ENCODE measurements at regions not wholly inside any gene's neighbourhood (a gene's known extent, or its start where the extent isn't known, plus 50 kb on each side); places are given as distances from the start of the nearest gene placed in this dataset.

DNA sequence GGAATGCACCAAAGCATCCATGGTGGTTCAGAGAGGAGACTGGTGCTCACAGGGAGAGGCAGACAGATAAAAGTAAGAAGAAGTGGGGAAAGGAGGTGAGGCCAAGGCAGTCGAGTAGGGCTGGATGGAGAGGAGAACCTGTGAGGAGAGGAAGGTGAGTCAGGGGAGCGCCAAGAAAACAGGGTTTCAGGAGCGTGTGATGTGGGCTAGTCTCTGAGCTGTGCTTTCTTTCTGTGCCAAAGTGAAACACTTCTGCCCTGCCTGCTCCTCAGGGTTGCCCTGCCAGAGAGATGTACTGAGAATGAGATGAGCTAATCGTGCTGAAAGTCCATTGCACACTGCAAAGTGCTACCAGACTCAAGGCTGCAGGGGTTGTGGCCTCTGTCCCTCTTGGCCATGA, 310.7 kb upstream of the CCL2 start:
- H3K9me1 ChIP-seq (replicated peaks; ENCODE audit: control insufficient read depth, extremely low read depth, insufficient read depth, low read length): no peaks in the 10 kb centered on the region
- no peaks in the 10 kb centered on the region for H4K20me1 ChIP-seq (replicated peaks; ENCODE audit: control insufficient read depth, extremely low read depth, insufficient read depth, low read length)
- H3K36me3 ChIP-seq (ENCODE audit: control insufficient read depth in 2 of 2, extremely low read depth in 1 of 2, insufficient read depth in 2 of 2, low read length in 2 of 2): no peaks in the 10 kb centered on the region
- FAIRE-seq (no peak), DNase-seq (ENCODE audit: low read depth, low spot score) (no peak)
- dilution Hi-C loops (cut with MboI; ENCODE audit: extremely low pct_ligation_motif_present, low sequenced_read_pairs): no loop called here
- intact Hi-C loops (cut with micrococcal nuclease): no loop called here
- H3K4me1 ChIP-seq (ENCODE audit: control insufficient read depth, extremely low read depth, insufficient read depth, low read length): no peaks in the 10 kb centered on the region
- no peak overlapping the region for H3K4me2 ChIP-seq (ENCODE audit: insufficient read depth, low read length)
- ChIA-PET POLR2A (no interaction called here), CTCF (no interaction called here)
- H3K4me3 ChIP-seq (replicated peaks in 1 of 3; ENCODE audit: insufficient read depth in 1 of 3, low read depth in 1 of 3, low read length in 3 of 3): no peak overlapping the region
- TF ChIP-seq, protein P1, sequence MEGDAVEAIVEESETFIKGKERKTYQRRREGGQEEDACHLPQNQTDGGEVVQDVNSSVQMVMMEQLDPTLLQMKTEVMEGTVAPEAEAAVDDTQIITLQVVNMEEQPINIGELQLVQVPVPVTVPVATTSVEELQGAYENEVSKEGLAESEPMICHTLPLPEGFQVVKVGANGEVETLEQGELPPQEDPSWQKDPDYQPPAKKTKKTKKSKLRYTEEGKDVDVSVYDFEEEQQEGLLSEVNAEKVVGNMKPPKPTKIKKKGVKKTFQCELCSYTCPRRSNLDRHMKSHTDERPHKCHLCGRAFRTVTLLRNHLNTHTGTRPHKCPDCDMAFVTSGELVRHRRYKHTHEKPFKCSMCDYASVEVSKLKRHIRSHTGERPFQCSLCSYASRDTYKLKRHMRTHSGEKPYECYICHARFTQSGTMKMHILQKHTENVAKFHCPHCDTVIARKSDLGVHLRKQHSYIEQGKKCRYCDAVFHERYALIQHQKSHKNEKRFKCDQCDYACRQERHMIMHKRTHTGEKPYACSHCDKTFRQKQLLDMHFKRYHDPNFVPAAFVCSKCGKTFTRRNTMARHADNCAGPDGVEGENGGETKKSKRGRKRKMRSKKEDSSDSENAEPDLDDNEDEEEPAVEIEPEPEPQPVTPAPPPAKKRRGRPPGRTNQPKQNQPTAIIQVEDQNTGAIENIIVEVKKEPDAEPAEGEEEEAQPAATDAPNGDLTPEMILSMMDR (IDR thresholded peaks at IDR 0.05; ENCODE audit: extremely low read depth in 1 of 2, insufficient read depth in 1 of 2, low read depth in 1 of 2, low read length in 2 of 2): no peak
- TF ChIP-seq GATA2 (IDR thresholded peaks at IDR 0.05; ENCODE audit: insufficient read depth, insufficient read length, low read depth, low read length) (no peak), POLR2A (IDR thresholded peaks at IDR 0.05; ENCODE audit: low read depth, low read length) (no peak), JUN (IDR thresholded peaks at IDR 0.05; ENCODE audit: borderline replicate concordance, insufficient read depth, insufficient read length, low read depth) (no peak), EZH2 (IDR thresholded peaks at IDR 0.05; ENCODE audit: borderline replicate concordance, low read depth, low read length, severe bottlenecking) (no peak), POLR2AphosphoS5 (IDR thresholded peaks at IDR 0.05; ENCODE audit: insufficient read depth, low read depth, low read length) (no peak), MYC (IDR thresholded peaks at IDR 0.05; ENCODE audit: low read depth, low read length) (no peak), FOS (IDR thresholded peaks at IDR 0.05; ENCODE audit: borderline replicate concordance, insufficient read depth, low read length) (no peak)
- TF ChIP-seq, protein P2, sequence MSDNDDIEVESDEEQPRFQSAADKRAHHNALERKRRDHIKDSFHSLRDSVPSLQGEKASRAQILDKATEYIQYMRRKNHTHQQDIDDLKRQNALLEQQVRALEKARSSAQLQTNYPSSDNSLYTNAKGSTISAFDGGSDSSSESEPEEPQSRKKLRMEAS (IDR thresholded peaks at IDR 0.05; ENCODE audit: insufficient read depth, insufficient read length): no peak
- H3K9ac ChIP-seq (replicated peaks; ENCODE audit: extremely low read depth, insufficient read depth, low read length): no peak overlapping the region
- BruUV-seq (replicated peaks): no TSS peak
- no peaks in the 10 kb centered on the region for H3K79me2 ChIP-seq (ENCODE audit: control insufficient read depth, insufficient read depth, low read length)
- H3K27me3 ChIP-seq (ENCODE audit: control insufficient read depth in 2 of 2, insufficient read depth in 2 of 2, low read length in 2 of 2): no peaks in the 10 kb centered on the region
- no peak overlapping the region for H2AFZ ChIP-seq (ENCODE audit: low read depth, low read length)
- H3K9me3 ChIP-seq (replicated peaks; ENCODE audit: control insufficient read depth, insufficient read depth, low read length): no peaks in the 10 kb centered on the region
- no peak overlapping the region for H3K27ac ChIP-seq (ENCODE audit: insufficient read depth, low read depth, low read length)

All from endothelial cell of umbilical vein (primary cell).